Lower lobe of right lung (tissue), 2 donors: ENCODE measurements at regions not wholly inside any gene's neighbourhood (a gene's known extent, or its start where the extent isn't known, plus 50 kb on each side); places are given as distances from the start of the nearest gene placed in this dataset.

Source experiments
- ATAC-seq, 2 donors: fragments of 200-7000 bp; cut with Tn5 transposase; one replicate each; pipeline ENCODE4 v1.9.1; 2020 to 2022; ENCODE audit warnings: mild to moderate bottlenecking in 2 of 2, moderate library complexity in 2 of 2
- DNase-seq: peaks from one replicate; pipeline ENCODE4 v3.0.0-alpha.2; 2020
- H3K27ac ChIP-seq: fragments of 200-600 bp; one replicate; pipeline ENCODE4 v1.8.0; 2022
- H3K27me3 ChIP-seq: fragments of 200-600 bp; one replicate; pipeline ENCODE4 v1.8.0; 2022; ENCODE audit warnings: low read depth
- H3K36me3 ChIP-seq: fragments of 200-600 bp; one replicate; pipeline ENCODE4 v1.8.0; 2022; ENCODE audit warnings: mild to moderate bottlenecking
- H3K4me1 ChIP-seq: fragments of 200-600 bp; one replicate; pipeline ENCODE4 v1.8.0; 2022
- H3K4me3 ChIP-seq: fragments of 200-600 bp; one replicate; pipeline ENCODE4 v1.8.0; 2022; ENCODE audit warnings: mild to moderate bottlenecking
- H3K9me3 ChIP-seq: fragments of 200-600 bp; one replicate; pipeline ENCODE4 v1.8.0; 2022
- CTCF ChIP-seq: fragments of 200-600 bp; IDR thresholded peaks from one replicate; pipeline ENCODE4 v1.8.0; 2022; ENCODE audit warnings: antibody characterized with exemption, mild to moderate bottlenecking
- intact Hi-C: fragments of 100-400 bp; cut with DNase I; formaldehyde crosslinking; loops from one replicate; pipeline ENCODE4 v1.11.0; 2022
- donor health status: DM: no; HTN: yes; CAD: no; lungs with severe emphysema.

GRCh38 chr13:76127922-76128321 lies 491.8 kb downstream of the LMO7 start:
- no peaks in the 10 kb centered on the region for H3K4me1 ChIP-seq
- intact Hi-C loops = no loop called here
- no peak for TF ChIP-seq CTCF
- H3K27me3 ChIP-seq = no peaks in the 10 kb centered on the region
- ATAC-seq = no peak
- no peak for DNase-seq
- no peak overlapping the region for H3K27ac ChIP-seq
- H3K4me3 ChIP-seq = no peak overlapping the region
- no peaks in the 10 kb centered on the region for H3K36me3 ChIP-seq
- H3K9me3 ChIP-seq = peaks cover 18% of the 10 kb centered on the region

GRCh38 chr13:76123548-76123947 lies 487.4 kb downstream of the LMO7 start:
- intact Hi-C loops = no loop called here
- no peak overlapping the region for H3K4me3 ChIP-seq
- ATAC-seq = no peak

GRCh38 chr13:76116751-76117360 lies 480.7 kb downstream of the LMO7 start:
- Histone ChIP-seq H3K36me3 (no peaks in the 10 kb centered on the region), H3K27me3 (no peaks in the 10 kb centered on the region), H3K4me1 (no peaks in the 10 kb centered on the region), H3K9me3 (no peaks in the 10 kb centered on the region), H3K4me3 (no peak overlapping the region), H3K27ac (no peak overlapping the region)
- ATAC-seq (no peak), DNase-seq (no peak)
- intact Hi-C loops = no loop called here
- no peak for TF ChIP-seq CTCF

More at GRCh38 chr13:76123548-76123947, 487.4 kb downstream of the LMO7 start:
- H3K4me1 ChIP-seq = no peaks in the 10 kb centered on the region
- DNase-seq = no peak
- peaks cover 20% of the 10 kb centered on the region for H3K9me3 ChIP-seq
- H3K27ac ChIP-seq = no peak overlapping the region
- no peaks in the 10 kb centered on the region for H3K27me3 ChIP-seq
- TF ChIP-seq CTCF = no peak
- no peaks in the 10 kb centered on the region for H3K36me3 ChIP-seq

GRCh38 chr13:76106763-76107162 lies 470.6 kb downstream of the LMO7 start:
- no peak for TF ChIP-seq CTCF
- DNase-seq (no peak), ATAC-seq (peak in 1 of 2 donors; percentile 79)
- Histone ChIP-seq H3K27me3 (no peaks in the 10 kb centered on the region), H3K36me3 (no peaks in the 10 kb centered on the region), H3K9me3 (no peaks in the 10 kb centered on the region), H3K4me1 (no peaks in the 10 kb centered on the region), H3K27ac (no peak overlapping the region), H3K4me3 (no peak overlapping the region)
- intact Hi-C loops = no loop called here

- Histone ChIP-seq H3K4me3 (no peak overlapping the region), H3K27me3 (no peaks in the 10 kb centered on the region), H3K9me3 (no peaks in the 10 kb centered on the region), H3K27ac (no peak overlapping the region), H3K4me1 (no peaks in the 10 kb centered on the region), H3K36me3 (no peaks in the 10 kb centered on the region)
- intact Hi-C loops = no loop called here
- ATAC-seq (no peak), DNase-seq (no peak)
- no peak for TF ChIP-seq CTCF
Observed at GRCh38 chr13:76094645-76095044, 458.5 kb downstream of the LMO7 start.
